HG03196 (cell line): ENCODE measurements at regions not wholly inside any gene's neighbourhood (a gene's known extent, or its start where the extent isn't known, plus 50 kb on each side); places are given as distances from the start of the nearest gene placed in this dataset.

Experiments
- ATAC-seq: cut with Tn5 transposase; IDR thresholded peaks from one replicate; pipeline ENCODE4 v1.9.1; 2021; ENCODE audit not compliant: unreplicated experiment

- no peak for ATAC-seq
These were observed 57.5 kb downstream of the RPL27A start for GRCh38 chr11:8740129-8740528.

GRCh38 chr11:8744423-8744822 lies 61.8 kb downstream of the RPL27A start:
- ATAC-seq: no peak

GRCh38 chr11:8745431-8746253 lies 63.0 kb downstream of the RPL27A start:
- no peak for ATAC-seq

GRCh38 chr11:8746331-8746974 lies 63.9 kb downstream of the RPL27A start:
- ATAC-seq: no peak

- ATAC-seq: no peak
These were observed 64.6 kb downstream of the RPL27A start for GRCh38 chr11:8747173-8747572.

- ATAC-seq: no peak
These were observed 65.7 kb downstream of the RPL27A start for GRCh38 chr11:8748317-8748716.

GRCh38 chr11:8749202-8749601 lies 66.6 kb downstream of the RPL27A start:
- no peak for ATAC-seq

- no peak for ATAC-seq
These were observed 71.6 kb downstream of the RPL27A start for GRCh38 chr11:8754241-8754640.

- no peak for ATAC-seq
These were observed 73.6 kb downstream of the RPL27A start for GRCh38 chr11:8756201-8756600.

GRCh38 chr11:8757047-8757446 lies 74.5 kb downstream of the RPL27A start:
- ATAC-seq: no peak

- ATAC-seq: no peak
These were observed 74.9 kb downstream of the RPL27A start for GRCh38 chr11:8757533-8757932.

- ATAC-seq: no peak
These were observed 76.1 kb downstream of the RPL27A start for GRCh38 chr11:8758619-8759169.

GRCh38 chr11:8759634-8760033 lies 77.0 kb downstream of the RPL27A start:
- no peak for ATAC-seq

GRCh38 chr11:8760896-8761295 lies 78.3 kb downstream of the RPL27A start:
- no peak for ATAC-seq

- ATAC-seq: no peak
These were observed 80.6 kb downstream of the RPL27A start for GRCh38 chr11:8763070-8763685.

- ATAC-seq: no peak
These were observed 82.7 kb downstream of the RPL27A start for GRCh38 chr11:8765294-8765693.

- ATAC-seq: no peak
These were observed 83.7 kb downstream of the RPL27A start for GRCh38 chr11:8766043-8766987.

GRCh38 chr11:8766988-8767374 lies 84.4 kb downstream of the RPL27A start:
- ATAC-seq: no peak

GRCh38 chr11:8767466-8768142 lies 85.0 kb downstream of the RPL27A start:
- ATAC-seq: no peak
